ENCODE measurements at regions not wholly inside any gene's neighbourhood (a gene's known extent, or its start where the extent isn't known, plus 50 kb on each side); places are given as distances from the start of the nearest gene placed in this dataset.
"Not testable (repeated sequence)": the region's sequence is repeated elsewhere in the genome, so short reads cannot be mapped to it uniquely, and the experiment has no call there.

GRCh38 chr2:156781677-156782076 lies 345.5 kb downstream of the GPD2 start:
- not testable (repeated sequence) for FAIRE-seq

GRCh38 chr2:156784020-156784701 lies 348.0 kb downstream of the GPD2 start:
- no peak for FAIRE-seq

DNA sequence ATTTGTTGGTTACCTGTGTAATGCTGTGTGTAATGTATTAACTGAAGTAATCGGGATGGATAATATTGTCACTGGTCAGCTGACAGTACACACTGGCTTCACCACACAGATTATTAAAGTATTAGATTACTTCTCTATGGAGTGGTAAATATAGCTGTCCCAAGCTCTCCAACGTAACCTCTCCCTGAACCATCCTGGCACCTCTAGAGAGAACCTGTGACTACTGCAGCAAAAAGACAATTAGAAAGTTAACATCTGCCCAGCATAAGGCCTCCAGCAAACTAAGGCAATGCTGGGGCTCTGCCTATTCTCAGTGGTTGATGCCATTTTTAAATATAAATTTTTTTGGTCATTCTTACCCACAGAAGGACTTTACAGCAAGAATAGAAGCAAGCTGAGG lies 351.3 kb downstream of the GPD2 start:
- no peak for FAIRE-seq

GRCh38 chr2:156790343-156791037 lies 354.3 kb downstream of the GPD2 start:
- FAIRE-seq: no peak

- no peak for FAIRE-seq
Observed at GRCh38 chr2:156792242-156792840, 356.2 kb downstream of the GPD2 start.

- no peak for FAIRE-seq
Observed at GRCh38 chr2:156797832-156798231, 361.7 kb downstream of the GPD2 start.

DNA sequence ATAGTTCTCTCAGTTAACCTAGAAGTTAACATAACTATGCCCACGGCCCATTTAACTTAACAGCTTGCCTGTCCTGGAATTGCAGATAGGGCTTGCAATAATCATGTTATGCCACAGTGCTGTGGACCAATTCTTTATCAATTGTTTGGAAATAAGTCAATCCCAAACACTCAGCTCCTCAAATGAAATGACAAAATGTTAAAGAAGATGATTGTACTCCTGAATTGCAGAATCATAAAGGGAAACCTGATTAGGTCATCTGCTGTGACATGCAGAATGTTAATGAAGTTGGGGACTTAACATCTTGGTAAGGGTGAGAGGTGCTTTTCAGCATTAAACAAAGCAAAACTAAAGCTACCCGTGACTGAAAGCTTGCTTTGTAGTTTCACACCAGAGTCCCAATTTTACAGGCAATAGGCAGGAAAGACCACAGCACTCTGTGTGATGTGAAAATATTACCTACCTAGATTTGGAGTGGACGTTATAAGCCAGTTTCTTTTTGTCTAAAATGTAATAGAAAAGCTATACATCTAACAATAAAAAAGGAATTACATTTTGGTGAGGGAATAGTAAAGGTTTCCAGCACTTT lies 364.0 kb downstream of the GPD2 start:
- FAIRE-seq: no peak

DNA sequence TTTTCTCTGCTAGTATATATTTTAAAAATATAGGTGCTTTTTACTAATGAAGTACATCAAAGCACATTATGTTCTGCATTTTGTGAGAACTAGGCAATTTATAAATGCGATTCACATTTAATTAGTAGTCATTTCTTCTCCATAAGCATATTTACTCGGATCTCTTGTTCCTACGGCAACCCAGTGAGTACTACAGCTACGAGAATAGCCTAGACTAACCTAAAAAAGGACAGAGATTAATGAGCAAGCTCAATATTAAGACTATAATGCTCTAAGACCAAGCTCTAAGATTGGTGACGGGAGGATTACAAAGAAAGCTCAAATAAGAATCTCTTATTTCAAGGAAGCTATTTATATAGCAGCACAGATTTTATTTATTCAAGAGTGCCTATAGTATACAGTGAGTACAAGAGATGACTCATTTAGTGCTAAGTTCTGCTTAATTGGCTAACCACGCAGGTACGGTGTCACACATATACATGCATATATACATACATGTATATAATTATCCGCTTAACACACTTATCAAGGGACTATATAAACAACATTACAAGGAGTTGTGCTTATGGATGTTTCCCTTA lies 364.7 kb downstream of the GPD2 start:
- no peak for FAIRE-seq

DNA sequence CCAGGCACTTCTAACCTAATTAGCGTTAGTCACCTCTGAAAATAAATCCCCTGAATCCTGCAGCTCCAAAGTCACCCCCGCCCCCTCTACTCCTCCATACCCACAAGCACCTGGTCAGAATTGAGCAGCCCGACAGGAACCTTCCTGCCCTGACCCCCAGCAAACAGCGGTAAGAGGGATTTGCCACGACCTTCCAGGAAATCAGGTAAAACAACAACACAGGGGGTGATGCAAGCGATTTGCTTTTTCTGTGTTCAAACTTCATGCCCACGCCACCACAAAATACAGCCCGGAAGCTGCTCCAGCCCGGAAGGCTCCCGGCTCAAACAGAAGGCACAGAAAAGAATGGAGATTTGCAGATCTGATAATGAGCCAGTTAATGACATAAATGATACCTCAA lies 367.1 kb downstream of the GPD2 start:
- no peak for FAIRE-seq

DNA sequence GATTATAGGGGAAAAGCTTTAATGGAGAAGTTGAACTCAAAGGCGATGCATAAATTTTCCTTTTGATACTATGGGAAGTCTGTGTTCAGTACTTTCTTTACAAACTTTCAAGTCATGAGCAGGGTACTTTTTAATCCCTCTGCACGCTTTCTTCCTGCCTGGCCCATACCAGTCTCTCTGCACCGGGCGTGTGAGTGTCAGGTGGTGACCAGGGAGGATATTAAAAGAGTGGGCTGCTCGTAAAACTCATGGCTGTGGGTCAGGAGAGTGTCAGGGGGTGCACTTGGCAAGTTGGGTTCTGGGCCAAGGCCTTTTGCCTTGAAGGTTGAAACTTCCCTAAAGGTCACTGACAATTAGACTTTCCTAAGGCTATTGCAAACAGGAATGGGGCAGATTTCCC lies 367.8 kb downstream of the GPD2 start:
- no peak for FAIRE-seq

DNA sequence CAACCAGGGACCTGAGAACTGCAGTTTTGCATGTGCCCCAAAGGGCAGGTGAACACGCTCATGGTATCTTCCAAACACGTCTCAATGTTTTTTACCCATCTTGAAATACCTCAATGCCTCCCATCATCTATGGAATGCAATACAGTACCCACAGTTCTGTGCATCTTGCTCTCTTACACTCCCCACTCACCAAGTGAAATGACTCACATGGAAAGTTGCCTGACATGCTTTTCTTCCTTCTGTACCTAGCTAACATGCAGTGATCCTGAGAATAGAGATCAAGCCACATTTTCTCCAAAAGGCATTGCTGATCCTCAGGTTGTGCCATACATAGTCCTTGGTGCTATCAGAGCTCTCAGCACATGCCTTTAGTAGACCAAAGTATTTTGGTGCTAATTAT lies 373.9 kb downstream of the GPD2 start:
- FAIRE-seq: no peak

- FAIRE-seq: no peak
Observed at GRCh38 chr2:156812496-156812895, 376.3 kb downstream of the GPD2 start.

DNA sequence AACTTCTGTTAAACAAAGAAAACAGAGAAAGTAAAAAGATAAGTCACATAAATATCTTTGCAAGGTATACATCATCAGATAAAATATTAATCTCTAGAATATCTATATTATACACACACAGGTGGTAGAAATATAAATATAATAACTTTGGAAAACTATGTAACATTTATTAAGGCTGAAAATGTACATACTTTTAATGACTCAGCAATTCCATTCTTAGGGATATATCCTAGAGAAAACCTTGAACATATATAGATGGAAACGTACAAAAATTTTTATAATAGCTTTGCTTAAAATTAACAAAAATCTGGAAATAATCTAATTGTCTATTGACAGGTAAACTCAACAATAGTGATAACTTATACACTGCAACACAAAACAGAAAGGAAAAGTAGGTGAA lies 381.3 kb downstream of the GPD2 start:
- FAIRE-seq: peak; percentile 23

DNA sequence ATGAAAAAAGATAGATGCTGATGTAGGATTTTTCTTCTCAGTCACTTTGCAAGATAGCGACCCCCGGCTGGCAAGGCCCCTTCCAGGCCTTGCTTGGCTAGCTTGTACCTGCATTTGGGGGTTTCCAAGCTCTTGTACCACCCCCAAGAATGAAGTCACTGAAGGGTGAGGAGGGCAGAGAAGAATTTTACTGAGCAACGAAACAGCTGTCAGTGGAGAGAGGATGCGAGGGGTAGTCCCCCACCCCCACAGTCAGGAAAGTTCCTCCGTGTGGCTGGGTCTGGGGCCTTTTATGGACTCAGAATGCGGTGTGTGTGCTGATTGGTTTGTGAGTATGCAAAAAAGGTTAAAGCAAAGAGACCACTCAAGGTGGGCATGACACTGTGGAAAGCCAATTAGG lies 382.0 kb downstream of the GPD2 start:
- FAIRE-seq: no peak

- no peak for FAIRE-seq
Observed at GRCh38 chr2:156818944-156819343, 382.8 kb downstream of the GPD2 start.

GRCh38 chr2:156826341-156826933 lies 390.3 kb downstream of the GPD2 start:
- no peak for FAIRE-seq

DNA sequence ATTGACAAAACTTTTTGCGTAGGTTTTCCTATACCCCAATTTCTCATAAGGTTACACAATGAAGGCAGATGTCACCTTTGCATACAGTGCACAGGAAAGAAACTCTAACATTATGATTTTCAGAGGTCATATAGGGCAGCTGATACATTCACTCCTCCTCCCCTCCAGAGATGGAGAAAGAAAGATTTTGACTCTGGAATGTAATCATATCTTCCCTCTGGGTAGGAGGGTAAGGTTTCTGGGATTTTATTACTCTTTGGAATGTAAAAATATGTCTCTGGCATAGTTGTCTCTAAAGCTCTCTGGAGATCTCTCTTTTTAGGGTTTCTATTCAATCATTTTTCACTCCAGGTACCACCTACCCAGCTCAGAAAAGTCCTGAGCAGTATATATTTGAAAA lies 398.3 kb downstream of the GPD2 start:
- FAIRE-seq: no peak

DNA sequence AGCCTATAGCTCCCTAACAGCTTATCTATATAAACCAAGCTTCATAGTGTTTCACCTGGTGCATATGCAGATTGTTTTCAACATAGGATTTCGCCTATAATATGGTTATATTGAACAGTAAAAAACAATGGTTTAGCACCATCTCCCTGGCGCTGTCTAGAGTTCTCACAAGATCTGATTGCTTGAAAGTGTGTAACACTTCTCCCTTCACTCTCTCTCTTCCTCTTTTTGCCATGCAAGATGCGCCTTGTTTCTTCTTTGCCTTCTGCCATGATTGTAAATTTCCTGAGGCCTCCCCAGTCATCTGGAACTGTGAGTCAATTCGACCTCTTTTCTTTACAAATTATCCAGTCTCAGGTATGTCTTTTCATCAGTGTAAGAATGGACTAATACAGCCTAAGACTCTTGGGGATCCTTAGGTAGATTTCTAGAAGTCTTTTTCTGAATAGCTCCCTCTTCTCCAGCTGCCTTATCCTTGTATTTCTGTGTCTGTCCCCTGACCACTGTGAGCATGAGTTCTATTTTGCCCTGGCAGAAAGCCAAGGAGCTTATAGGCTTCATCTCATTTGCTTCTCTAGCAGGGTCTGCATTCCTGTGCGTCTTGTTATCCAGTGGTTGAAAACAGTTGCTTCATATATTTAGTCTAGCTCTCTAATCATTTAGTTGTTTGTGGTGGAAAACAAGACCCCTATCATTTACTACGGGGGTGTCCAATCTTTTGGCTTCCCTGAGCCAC lies 401.6 kb downstream of the GPD2 start:
- no peak for FAIRE-seq

- no peak for FAIRE-seq
Observed at GRCh38 chr2:156841321-156841720, 405.1 kb downstream of the GPD2 start.

DNA sequence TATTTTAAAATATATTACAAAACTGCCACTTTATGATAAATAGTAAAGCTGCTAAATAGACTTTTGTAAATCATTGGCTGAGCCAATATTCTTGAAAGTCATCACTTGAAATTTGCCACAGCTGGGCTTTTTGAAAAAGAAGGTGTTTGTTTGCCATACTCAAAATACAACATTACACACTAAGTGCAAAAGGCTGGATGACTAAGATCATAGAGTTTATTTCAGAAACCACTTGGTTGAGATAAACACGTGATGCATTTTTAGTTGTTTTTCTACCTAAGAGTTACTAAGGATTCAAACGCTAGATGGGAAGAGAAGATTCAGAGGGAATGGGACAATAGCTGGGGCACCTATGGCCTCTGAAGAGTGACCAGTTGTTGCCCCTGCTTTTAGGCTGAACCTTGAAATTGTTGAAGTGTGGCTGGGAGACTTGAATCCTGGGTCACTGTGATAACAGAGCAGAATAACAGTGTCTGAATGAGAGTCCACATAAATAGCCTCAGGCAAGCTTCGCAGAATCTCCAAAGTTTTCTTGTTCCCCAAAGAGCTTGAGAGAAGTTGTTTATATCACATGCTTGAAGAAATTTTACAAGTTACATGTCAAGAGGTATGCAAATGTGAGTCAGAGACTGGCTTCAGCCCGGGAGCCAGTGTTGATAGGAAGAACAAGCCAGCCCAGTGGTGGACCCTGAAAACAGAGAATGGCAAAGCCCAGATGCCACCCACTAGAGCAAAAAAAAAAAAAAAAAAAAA lies 409.8 kb downstream of the GPD2 start:
- FAIRE-seq: no peak

DNA sequence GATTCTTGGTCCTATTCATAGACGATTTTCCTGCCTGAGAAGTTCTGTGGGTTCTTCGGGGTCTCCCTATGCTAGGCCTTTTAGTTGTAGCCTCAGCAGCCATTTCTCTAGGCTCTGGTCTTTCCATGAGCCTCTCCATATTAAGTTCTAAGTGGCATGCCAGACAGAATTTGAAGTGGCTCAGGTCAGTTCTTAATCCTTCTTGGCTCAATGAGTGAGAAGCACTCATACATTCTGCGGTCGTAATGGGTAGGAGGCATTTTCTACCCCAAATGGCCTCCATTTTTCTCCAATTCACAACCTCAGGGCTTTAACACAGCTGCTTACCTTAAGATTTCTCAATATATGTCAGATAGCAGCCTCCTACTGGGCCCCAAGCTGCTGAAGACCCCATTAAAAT lies 405.3 kb upstream of the GALNT5 start:
- no peak for FAIRE-seq

DNA sequence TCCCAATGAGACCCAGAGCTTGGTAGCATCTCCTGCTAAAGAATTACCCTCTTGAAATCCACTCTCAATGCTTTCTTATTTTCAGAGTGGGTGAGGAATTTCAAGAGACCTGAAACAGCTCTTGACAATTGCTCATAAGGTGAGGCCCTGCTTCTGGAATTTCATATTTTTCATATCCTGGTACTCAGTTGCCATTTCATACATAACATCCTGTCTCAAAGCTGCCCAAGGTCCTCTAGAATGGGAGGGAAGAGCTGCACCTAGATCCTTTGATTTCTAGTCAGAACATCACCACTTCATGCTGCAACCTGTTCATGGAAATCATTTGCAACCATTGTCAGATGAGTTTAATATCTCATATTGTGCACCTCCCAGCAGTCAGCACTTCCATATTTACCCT lies 404.8 kb upstream of the GALNT5 start:
- FAIRE-seq: no peak

Data from A204.1 (cell line).